ENCODE measurements at regions not wholly inside any gene's neighbourhood (a gene's known extent, or its start where the extent isn't known, plus 50 kb on each side); places are given as distances from the start of the nearest gene placed in this dataset.
"Not testable (repeated sequence)": the region's sequence is repeated elsewhere in the genome, so short reads cannot be mapped to it uniquely, and the experiment has no call there.

DNA sequence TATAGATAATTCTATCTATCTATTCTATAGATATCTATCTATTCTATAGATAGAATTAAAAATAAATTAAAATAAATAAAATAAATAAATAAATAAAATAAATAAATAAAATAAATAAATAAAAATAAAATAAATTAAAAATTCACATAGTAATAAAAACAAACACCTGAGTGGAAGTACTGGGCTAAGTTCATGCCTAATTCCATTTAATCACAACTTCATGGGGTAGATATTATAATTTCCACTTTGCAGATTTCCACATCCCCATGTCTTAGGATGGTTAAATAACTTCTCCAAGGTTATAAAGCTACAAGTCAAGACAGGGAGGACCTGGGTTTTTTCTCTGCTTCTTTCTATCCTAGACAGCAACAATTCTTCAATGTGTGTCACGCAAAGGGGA is 261.4 kb upstream of the MEX3C start:
- DNase-seq (ENCODE audit: low read depth), result no peak

GRCh38 chr18:51461956-51462355 is 264.5 kb upstream of the MEX3C start:
- DNase-seq (ENCODE audit: low read depth), result no peak

- no peak for DNase-seq (ENCODE audit: low read depth)
These were observed 266.1 kb upstream of the MEX3C start for GRCh38 chr18:51463483-51464136.

GRCh38 chr18:51478908-51479307 is 281.4 kb upstream of the MEX3C start:
- no peak for DNase-seq (ENCODE audit: low read depth)

- no peak for DNase-seq (ENCODE audit: low read depth)
These were observed 282.3 kb upstream of the MEX3C start for GRCh38 chr18:51479736-51480135.

DNA sequence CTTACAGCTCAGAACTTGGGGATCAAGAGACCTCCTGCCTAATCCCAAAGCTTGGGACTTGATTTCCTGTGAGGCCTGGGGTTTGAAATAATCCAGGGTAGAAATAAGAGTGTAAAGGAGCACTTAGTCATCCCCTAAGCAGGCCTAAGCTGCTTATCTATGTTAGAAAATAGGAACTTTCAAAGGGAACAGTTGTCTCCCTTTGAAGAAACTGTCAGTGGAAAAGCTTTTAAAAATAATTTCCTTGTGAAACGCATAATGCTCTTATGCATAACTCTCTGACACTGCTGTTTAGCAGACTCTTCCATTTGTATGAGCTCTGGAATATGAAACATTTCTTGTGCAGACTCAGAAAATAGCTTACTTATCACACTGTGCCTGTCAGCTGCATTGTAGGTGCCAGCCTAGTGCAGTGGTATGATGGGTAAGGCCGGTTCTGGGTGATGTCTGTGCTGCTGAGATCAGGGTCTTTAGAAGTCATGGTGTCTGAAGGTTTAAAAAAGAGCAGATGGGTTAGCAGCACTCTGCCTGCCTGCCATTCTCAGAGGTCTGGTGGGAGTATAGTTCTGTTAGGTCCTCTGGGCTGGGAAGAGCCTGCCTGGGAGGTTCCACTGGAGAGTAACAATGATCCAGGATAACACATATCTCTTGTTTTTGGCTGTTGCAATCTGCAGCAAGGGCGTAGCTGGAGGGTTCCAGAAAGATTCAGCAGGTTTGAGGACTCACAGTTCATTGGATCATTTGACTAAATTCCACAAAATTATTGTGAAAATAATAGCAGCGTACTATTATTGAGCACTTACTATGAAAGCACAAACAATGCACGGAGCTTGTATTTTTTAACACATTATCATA is 283.2 kb upstream of the MEX3C start:
- no peak for DNase-seq (ENCODE audit: low read depth)

DNA sequence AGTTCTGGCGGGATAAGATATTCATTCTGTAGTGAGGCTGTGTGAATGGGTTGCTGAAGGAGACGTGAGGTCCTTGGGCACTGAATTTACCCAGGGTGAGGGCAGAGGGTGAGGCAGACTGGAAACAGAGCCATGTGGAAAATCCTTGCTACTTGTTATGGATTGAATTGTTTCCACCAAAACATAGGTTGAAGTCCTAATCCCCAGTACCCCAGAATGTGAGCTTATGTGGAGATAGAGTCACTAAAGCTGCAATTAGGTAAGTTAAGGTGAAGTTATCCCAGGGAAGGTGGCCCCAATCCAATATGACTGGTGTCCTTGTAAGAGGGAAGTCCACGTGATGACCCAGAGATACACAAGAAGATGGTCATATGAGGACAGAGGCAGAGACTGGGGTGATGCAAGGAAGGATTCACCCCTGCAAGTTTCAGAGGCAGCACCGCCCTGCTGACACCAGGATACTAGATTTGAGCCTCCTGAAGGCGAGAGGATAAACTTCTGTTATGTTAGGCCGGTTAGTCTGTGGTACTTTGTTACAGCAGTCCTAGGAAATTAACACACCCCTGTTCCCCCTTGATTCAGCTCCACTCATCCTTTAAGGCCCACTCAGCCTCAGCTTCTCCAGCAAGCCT is 289.4 kb upstream of the MEX3C start:
- no peak for DNase-seq (ENCODE audit: low read depth)

DNA sequence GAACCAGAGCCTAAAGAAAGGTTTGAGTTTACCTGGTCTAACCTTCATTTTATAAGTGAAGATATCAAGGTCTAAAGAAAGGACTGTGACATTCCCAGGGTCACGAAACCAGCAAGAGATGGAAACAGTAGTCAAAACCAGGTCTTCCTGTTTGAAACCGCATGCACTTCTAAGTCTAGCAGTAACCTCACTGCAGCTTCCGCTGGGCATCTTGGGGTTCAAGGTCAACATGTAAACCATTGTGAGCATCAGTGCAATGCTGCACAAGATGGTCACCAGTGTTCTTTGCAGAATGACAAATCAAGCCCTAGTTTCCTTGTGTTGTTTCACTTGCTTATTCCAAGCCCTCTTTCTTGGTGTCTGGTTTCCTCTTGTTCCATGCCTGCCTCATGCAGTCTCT is 292.9 kb upstream of the MEX3C start:
- DNase-seq (ENCODE audit: low read depth), result no peak

GRCh38 chr18:51490860-51491259 is 293.4 kb upstream of the MEX3C start:
- DNase-seq (ENCODE audit: low read depth), result no peak

DNA sequence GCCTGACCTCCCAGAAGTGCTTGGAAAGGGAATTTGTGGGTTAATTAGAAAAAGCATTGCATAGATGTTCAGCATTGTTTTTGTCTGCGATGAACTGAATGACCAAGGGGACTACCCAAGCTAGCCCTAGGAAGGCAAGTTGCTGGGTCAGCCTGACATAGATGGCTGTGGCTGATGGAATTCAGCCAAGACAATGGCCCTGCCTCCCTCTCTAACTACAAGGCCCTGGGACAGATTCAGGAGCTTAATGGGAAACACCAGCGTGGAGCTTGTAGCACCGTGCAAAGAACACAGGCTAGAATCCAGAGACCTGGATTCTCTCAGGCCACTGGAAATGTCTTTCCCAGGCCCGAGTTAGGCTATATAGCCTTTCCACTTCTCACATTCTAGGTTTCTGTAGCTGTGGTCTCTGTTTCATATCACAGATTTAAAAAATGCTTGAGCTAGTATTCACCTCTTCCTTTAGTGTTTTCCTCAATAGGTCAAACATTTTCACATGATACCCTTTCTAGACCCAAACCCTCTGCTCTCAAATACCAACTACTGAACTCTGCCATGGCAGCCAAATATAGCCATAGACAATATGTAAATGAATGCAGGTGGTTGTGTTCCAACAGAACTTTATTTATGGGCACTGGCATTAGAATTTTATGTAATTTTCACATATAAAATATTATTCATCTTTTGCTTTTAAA is 294.3 kb upstream of the MEX3C start:
- no peak for DNase-seq (ENCODE audit: low read depth)

GRCh38 chr18:51498085-51498855 is 300.8 kb upstream of the MEX3C start:
- DNase-seq (ENCODE audit: low read depth), result no peak

DNA sequence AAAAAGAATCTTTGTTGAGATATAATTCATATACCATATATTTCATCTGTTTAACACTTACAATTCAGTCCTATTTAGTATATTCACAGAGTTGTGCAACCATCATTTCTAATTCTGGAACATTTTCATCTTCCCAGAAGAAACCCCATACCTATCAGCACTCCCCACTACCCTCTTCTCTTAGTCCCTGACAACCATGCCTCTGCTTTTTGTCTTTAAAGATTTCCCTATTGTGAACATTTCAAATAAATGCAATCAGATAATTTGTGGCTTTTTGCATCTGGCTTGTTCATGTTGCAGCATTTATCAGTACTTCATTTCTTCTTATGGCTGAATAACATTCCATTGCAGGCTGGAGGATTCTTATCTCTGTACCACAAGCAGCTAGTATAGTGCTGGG is 305.9 kb upstream of the MEX3C start:
- DNase-seq (ENCODE audit: low read depth), result no peak

DNA sequence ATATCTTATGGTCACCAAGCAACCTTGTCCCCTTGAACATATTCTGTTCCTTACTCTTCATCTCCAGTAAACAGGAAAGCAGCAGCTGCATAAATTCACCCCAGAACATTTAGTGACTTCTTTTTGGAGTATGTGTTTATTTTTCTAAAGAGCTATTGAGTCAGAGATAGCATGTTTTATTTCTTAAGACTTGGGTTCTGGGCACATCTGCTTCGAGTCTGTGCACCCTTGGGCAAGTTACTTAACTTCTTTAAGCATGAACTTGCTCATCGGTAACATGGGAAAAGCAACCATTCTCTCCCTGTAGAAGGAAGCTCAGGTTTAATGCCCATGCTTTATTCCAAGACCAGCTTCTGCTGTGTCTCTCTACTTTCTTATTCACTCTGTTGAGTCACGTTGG is 309.3 kb upstream of the MEX3C start:
- DNase-seq (ENCODE audit: low read depth), result no peak

DNA sequence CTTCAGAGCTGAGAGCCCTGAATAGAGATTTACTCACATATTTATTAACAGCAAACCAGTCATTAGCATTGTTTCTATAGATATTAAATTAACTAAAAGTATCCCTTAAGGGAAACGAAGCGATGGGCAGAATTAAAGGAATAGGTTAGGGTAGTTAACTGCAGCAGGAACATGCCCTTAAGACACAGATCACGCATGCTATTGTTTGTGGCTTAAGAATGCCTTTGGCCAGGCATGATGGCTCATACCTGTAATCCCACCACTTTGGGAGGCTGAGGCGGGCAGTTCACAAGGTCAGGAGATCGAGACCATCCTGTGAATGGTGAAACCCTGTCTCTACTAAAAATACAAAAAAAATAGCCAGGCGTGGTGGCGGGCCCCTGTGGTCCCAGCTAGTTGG is 310.9 kb upstream of the MEX3C start:
- DNase-seq (ENCODE audit: low read depth), result not testable (repeated sequence)

- DNase-seq (ENCODE audit: low read depth), result no peak
These were observed 312.5 kb upstream of the MEX3C start for GRCh38 chr18:51510020-51510419.

DNA sequence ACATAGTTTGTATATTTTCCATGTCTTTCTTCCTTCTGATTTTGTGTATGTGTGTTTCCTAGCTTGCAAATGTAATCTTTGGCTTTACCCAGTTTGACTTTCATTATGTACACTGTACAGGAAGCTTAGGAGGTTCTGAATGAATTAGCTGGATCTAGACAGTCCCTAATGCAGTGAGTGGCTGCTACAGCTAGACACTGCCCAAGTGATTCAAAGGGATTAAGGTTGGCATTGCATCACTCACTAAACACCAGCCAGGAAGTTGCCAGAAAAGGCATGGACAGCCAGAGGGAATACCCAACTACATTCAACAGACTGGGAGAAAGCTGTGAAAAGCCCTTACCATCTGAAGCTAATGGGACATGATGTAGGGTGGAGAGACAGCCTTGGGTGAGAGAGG is 316.0 kb upstream of the MEX3C start:
- DNase-seq (ENCODE audit: low read depth), result no peak

DNA sequence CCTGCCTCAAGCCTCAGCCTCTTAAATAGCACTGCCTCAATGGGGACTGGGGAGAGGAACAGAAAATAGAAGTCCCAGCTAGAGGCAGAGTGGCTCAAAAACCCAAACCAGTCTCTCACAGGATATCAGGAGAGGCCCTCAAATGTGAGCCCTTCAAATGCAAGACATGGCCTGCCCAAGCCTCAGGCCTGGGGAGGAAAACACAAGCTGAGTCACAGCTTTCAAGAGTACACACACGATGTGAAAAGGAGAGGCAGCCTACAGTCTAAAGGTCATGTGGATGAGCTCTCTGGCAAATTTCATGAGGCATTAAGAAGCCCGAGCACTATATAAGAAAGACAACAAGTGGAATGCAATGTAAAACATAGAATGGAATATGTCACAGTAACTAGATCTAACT is 316.6 kb upstream of the MEX3C start:
- DNase-seq (ENCODE audit: low read depth), result no peak

DNA sequence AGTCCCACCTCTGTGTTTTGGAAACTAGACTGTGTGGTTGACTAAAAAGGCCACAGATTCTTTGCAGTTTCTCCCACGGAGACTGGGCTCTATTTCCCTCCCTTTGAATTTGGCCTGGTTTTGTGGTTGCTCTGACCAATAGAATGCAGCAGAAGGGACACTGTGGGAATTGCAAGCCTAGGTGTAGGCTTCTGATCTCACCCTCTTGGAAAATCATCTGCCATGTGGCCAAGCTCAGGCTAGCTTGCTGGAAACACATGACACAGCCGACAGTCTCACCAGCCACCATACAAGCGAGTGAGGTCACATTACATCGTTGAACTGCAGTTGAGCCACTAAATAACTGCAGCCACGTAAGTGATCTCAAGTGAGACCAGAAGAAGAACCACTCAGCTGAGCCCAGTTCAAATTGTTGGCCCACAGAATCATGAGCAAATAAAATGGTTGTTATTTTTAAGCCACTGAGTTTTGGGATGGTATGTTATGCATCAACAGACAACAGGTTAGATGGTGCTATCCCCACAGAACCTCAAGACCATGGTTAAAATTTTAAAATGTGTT is 319.1 kb upstream of the MEX3C start:
- DNase-seq (ENCODE audit: low read depth), result no peak

- DNase-seq (ENCODE audit: low read depth), result no peak
These were observed 322.1 kb upstream of the MEX3C start for GRCh38 chr18:51519571-51519970.

GRCh38 chr18:51520676-51521180 is 323.2 kb upstream of the MEX3C start:
- DNase-seq (ENCODE audit: low read depth), result no peak

DNA sequence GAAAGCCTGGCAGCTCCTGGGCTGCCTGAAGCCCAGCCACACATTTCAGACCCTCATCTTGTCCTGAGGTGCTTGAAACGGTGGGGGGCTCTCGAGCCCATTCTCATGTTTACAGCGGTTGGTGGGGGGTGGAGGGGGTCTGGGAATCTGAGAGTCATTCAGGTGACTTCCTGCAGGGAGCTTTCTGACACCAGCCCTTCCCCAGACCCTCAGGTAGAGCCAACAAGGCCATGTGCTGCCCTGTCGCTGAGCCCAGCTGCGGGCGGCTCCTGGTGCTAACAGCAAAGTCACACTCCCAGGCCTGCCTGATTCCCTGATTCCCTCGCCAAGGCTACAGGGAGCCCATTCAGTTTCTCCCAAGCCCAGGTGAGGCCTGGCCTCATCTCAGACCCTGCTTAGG is 324.9 kb upstream of the MEX3C start:
- no peak for DNase-seq (ENCODE audit: low read depth)

Measured in iris pigment epithelial cell (primary cell).